IgD-negative memory B cell (primary cell): ENCODE measurements at regions not wholly inside any gene's neighbourhood (a gene's known extent, or its start where the extent isn't known, plus 50 kb on each side); places are given as distances from the start of the nearest gene placed in this dataset.
"Not testable (repeated sequence)": the region's sequence is repeated elsewhere in the genome, so short reads cannot be mapped to it uniquely, and the experiment has no call there.

Experiments used
- H3K27ac Mint-ChIP-seq, 3 donors: one replicate each; pipeline ENCODE4 v1.8.0; 2020 to 2022; ENCODE audit warnings: mild to moderate bottlenecking in 3 of 3, mixed read lengths in 3 of 3, moderate library complexity in 1 of 3
- H3K27me3 Mint-ChIP-seq: one replicate; pipeline ENCODE4 v1.8.0; 2021; ENCODE audit warnings: mixed read lengths
- H3K36me3 Mint-ChIP-seq: one replicate; pipeline ENCODE4 v1.8.0; 2020; ENCODE audit warnings: mild to moderate bottlenecking, mixed read lengths
- H3K4me1 Mint-ChIP-seq, 3 donors: one replicate each; pipeline ENCODE4 v1.8.0; 2020 to 2022; ENCODE audit warnings: mixed read lengths in 3 of 3, mild to moderate bottlenecking in 1 of 3
- H3K4me3 Mint-ChIP-seq, 4 donors: one replicate each; pipeline ENCODE4 v1.8.0; 2020 to 2022; ENCODE audit warnings: mild to moderate bottlenecking in 4 of 4, mixed read lengths in 4 of 4, moderate library complexity in 3 of 4
- H3K9me3 Mint-ChIP-seq, 3 donors: one replicate each; pipeline ENCODE4 v1.8.0; 2020 to 2021; ENCODE audit warnings: mixed read lengths in 3 of 3, mild to moderate bottlenecking in 1 of 3

- Mint-ChIP-seq H3K27me3 (peaks cover 2% of the 10 kb centered on the region), H3K36me3 (no peaks in the 10 kb centered on the region), H3K9me3 (peaks cover 0 to 2% (median 0%) of the 10 kb centered on the region in 3 donors), H3K4me3 (no peak overlapping the region), H3K27ac (no peak overlapping the region), H3K4me1 (no peaks in the 10 kb centered on the region)
Observed at GRCh38 chr14:53847881-53848280, 108.7 kb downstream of the BMP4 start.

GRCh38 chr14:53847057-53847456 lies 109.6 kb downstream of the BMP4 start:
- H3K27ac Mint-ChIP-seq, result no peak overlapping the region
- H3K4me3 Mint-ChIP-seq, result no peak overlapping the region
- H3K27me3 Mint-ChIP-seq, result peaks cover 2% of the 10 kb centered on the region
- no peaks in the 10 kb centered on the region for H3K4me1 Mint-ChIP-seq
- H3K36me3 Mint-ChIP-seq, result no peaks in the 10 kb centered on the region
- peaks cover 0 to 2% (median 0%) of the 10 kb centered on the region in 3 donors for H3K9me3 Mint-ChIP-seq

GRCh38 chr14:53845813-53846693 lies 110.6 kb downstream of the BMP4 start:
- Mint-ChIP-seq H3K27ac (no peak overlapping the region), H3K27me3 (peaks cover 2% of the 10 kb centered on the region), H3K4me1 (no peaks in the 10 kb centered on the region)

GRCh38 chr14:53842938-53843337 lies 113.7 kb downstream of the BMP4 start:
- Mint-ChIP-seq H3K36me3 (no peaks in the 10 kb centered on the region), H3K4me3 (no peak overlapping the region), H3K4me1 (no peaks in the 10 kb centered on the region), H3K27me3 (peaks cover 2% of the 10 kb centered on the region), H3K27ac (no peak overlapping the region), H3K9me3 (peaks cover 4 to 7% (median 5%) of the 10 kb centered on the region in 3 donors)

More at GRCh38 chr14:53845813-53846693, 110.6 kb downstream of the BMP4 start:
- Mint-ChIP-seq H3K36me3 (no peaks in the 10 kb centered on the region), H3K4me3 (no peak overlapping the region), H3K9me3 (peaks cover 0 to 2% (median 0%) of the 10 kb centered on the region in 3 donors)

- H3K9me3 Mint-ChIP-seq, result peaks cover 5 to 8% (median 7%) of the 10 kb centered on the region in 3 donors
- no peaks in the 10 kb centered on the region for H3K4me1 Mint-ChIP-seq
- H3K4me3 Mint-ChIP-seq, result no peak overlapping the region
- no peak overlapping the region for H3K27ac Mint-ChIP-seq
- H3K27me3 Mint-ChIP-seq, result no peaks in the 10 kb centered on the region
- no peaks in the 10 kb centered on the region for H3K36me3 Mint-ChIP-seq
Observed at GRCh38 chr14:53841109-53842099, 115.2 kb downstream of the BMP4 start.

- Mint-ChIP-seq H3K4me1 (no peaks in the 10 kb centered on the region), H3K27me3 (no peaks in the 10 kb centered on the region), H3K36me3 (no peaks in the 10 kb centered on the region), H3K4me3 (no peak overlapping the region), H3K9me3 (peaks cover 7 to 8% (median 8%) of the 10 kb centered on the region in 3 donors), H3K27ac (no peak overlapping the region)
Observed at GRCh38 chr14:53840444-53840843, 116.2 kb downstream of the BMP4 start.

GRCh38 chr14:53838374-53838773 lies 118.3 kb downstream of the BMP4 start:
- H3K4me1 Mint-ChIP-seq, result no peaks in the 10 kb centered on the region
- peaks cover 5 to 8% (median 8%) of the 10 kb centered on the region in 3 donors for H3K9me3 Mint-ChIP-seq
- peak overlapping the region in 1 of 4 donors; percentile 42 for H3K4me3 Mint-ChIP-seq
- no peaks in the 10 kb centered on the region for H3K27me3 Mint-ChIP-seq
- no peak overlapping the region for H3K27ac Mint-ChIP-seq
- no peaks in the 10 kb centered on the region for H3K36me3 Mint-ChIP-seq

- not testable (repeated sequence) for H3K27ac Mint-ChIP-seq, H3K4me3 Mint-ChIP-seq, H3K27me3 Mint-ChIP-seq, H3K9me3 Mint-ChIP-seq, H3K4me1 Mint-ChIP-seq, H3K36me3 Mint-ChIP-seq
Observed at GRCh38 chr14:53837656-53838055, 119.0 kb downstream of the BMP4 start.

- no peak overlapping the region for H3K4me3 Mint-ChIP-seq
- H3K9me3 Mint-ChIP-seq, result peaks cover 5 to 8% (median 8%) of the 10 kb centered on the region in 3 donors
- no peaks in the 10 kb centered on the region for H3K4me1 Mint-ChIP-seq
- no peaks in the 10 kb centered on the region for H3K27me3 Mint-ChIP-seq
- H3K36me3 Mint-ChIP-seq, result no peaks in the 10 kb centered on the region
- H3K27ac Mint-ChIP-seq, result no peak overlapping the region
Observed at GRCh38 chr14:53836551-53836950, 120.1 kb downstream of the BMP4 start.

- H3K9me3 Mint-ChIP-seq, result peaks cover 0 to 5% (median 0%) of the 10 kb centered on the region in 3 donors
- no peaks in the 10 kb centered on the region for H3K27me3 Mint-ChIP-seq
- H3K4me3 Mint-ChIP-seq, result no peak overlapping the region
- no peaks in the 10 kb centered on the region for H3K36me3 Mint-ChIP-seq
- H3K4me1 Mint-ChIP-seq, result no peaks in the 10 kb centered on the region
- peak overlapping the region in 2 of 3 donors; percentile 55 to 92 for H3K27ac Mint-ChIP-seq
Observed at GRCh38 chr14:53828820-53829219, 127.8 kb downstream of the BMP4 start.

GRCh38 chr14:53824061-53824460 lies 132.6 kb downstream of the BMP4 start:
- Mint-ChIP-seq H3K4me1 (no peaks in the 10 kb centered on the region), H3K27ac (no peak overlapping the region), H3K4me3 (no peak overlapping the region), H3K36me3 (no peaks in the 10 kb centered on the region), H3K9me3 (no peaks in the 10 kb centered on the region), H3K27me3 (no peaks in the 10 kb centered on the region)

- no peaks in the 10 kb centered on the region for H3K36me3 Mint-ChIP-seq
- no peaks in the 10 kb centered on the region for H3K4me1 Mint-ChIP-seq
- peaks cover 3% of the 10 kb centered on the region for H3K27me3 Mint-ChIP-seq
- peaks cover 3 to 7% (median 6%) of the 10 kb centered on the region in 3 donors for H3K9me3 Mint-ChIP-seq
- H3K4me3 Mint-ChIP-seq, result no peak overlapping the region
- no peak overlapping the region for H3K27ac Mint-ChIP-seq
Observed at GRCh38 chr14:53814392-53814791, 142.2 kb downstream of the BMP4 start.

- Mint-ChIP-seq H3K36me3 (no peaks in the 10 kb centered on the region), H3K27me3 (no peaks in the 10 kb centered on the region), H3K4me3 (no peak overlapping the region), H3K27ac (no peak overlapping the region), H3K9me3 (peaks cover 3 to 5% (median 3%) of the 10 kb centered on the region in 3 donors), H3K4me1 (no peaks in the 10 kb centered on the region)
Observed at GRCh38 chr14:53810221-53810620, 146.4 kb downstream of the BMP4 start.

GRCh38 chr14:53808042-53808441 lies 148.6 kb downstream of the BMP4 start:
- Mint-ChIP-seq H3K36me3 (no peaks in the 10 kb centered on the region), H3K4me3 (no peak overlapping the region), H3K9me3 (peaks cover 3 to 7% (median 5%) of the 10 kb centered on the region in 3 donors), H3K27ac (no peak overlapping the region), H3K4me1 (no peaks in the 10 kb centered on the region), H3K27me3 (no peaks in the 10 kb centered on the region)

GRCh38 chr14:53807542-53807941 lies 149.1 kb downstream of the BMP4 start:
- H3K27ac Mint-ChIP-seq, result no peak overlapping the region
- peaks cover 3 to 7% (median 5%) of the 10 kb centered on the region in 3 donors for H3K9me3 Mint-ChIP-seq

More at GRCh38 chr14:53807542-53807941, 149.1 kb downstream of the BMP4 start:
- H3K4me1 Mint-ChIP-seq, result no peaks in the 10 kb centered on the region
- no peaks in the 10 kb centered on the region for H3K27me3 Mint-ChIP-seq
- H3K36me3 Mint-ChIP-seq, result no peaks in the 10 kb centered on the region
- no peak overlapping the region for H3K4me3 Mint-ChIP-seq
